Middle frontal gyrus (tissue), 1 donor: ENCODE measurements at regions not wholly inside any gene's neighbourhood (a gene's known extent, or its start where the extent isn't known, plus 50 kb on each side); places are given as distances from the start of the nearest gene placed in this dataset.

Experiments
- DNase-seq: peaks from one replicate; pipeline ENCODE4 v3.0.0-alpha.2; 2015; ENCODE audit warnings: low spot score; ENCODE audit errors: extremely low spot score

GRCh38 chr13:105266615-105267014, 1268.8 kb downstream of the EFNB2 start:
- no peak for DNase-seq

- no peak for DNase-seq
Observed at GRCh38 chr13:105262579-105262978, 1272.9 kb downstream of the EFNB2 start.

- DNase-seq: no peak
Observed at GRCh38 chr13:105259426-105259825, 1276.0 kb downstream of the EFNB2 start.

DNA sequence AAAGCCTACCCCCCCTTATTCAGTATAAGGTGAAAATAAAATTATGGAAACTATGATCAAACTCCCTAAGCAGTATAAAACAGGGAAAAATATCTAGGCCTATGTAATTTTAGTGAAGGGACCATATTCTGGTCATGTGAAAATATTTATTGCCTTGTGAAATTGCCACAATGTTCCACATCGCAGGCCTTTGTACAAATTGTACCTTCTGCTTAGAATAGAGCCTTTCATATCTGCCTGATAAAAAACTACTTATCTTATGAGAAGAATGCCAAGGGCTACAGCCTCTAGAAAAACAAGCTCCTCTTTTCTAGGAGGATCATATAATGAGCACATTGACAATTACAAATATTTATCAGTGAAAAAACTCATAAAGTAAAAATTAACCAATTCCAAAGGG, 1280.0 kb downstream of the EFNB2 start:
- DNase-seq: no peak

DNA sequence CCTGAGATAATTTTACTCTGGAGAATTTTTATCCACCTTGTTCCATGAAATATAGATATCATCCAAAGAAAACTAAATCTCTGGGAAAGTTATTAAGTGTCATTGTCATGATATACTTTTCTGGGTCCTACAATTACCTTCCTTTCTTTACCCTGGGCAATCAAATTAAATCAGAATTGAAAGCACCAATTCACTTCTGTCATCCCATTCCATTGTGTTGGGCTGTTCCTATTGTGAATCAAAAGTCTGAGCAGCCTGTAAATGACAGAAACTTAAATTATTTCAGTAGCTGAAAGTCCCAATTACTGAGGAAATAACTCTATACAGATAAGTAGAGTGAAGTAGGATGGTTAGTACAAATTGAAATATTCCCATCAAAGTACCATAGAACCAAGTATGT, 1284.2 kb downstream of the EFNB2 start:
- no peak for DNase-seq

DNA sequence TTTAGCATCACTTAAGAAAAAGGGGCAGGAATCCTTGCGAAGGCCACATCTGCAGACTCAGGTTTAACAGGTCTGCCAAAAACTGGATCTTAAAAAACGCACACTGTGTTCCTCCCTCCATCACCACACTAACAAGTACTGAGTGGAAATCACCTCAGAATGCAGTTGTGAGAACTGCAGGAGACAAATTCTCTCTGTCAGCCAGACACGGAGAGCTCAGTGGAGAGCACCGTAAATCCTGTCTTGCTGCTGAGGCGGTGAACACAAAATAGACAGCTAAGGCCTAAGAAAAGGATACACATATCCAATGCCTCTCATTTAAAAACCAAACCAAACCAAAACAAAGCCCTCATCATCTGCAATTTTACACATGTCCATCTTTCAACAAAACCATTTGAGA, 1287.6 kb downstream of the EFNB2 start:
- no peak for DNase-seq

DNA sequence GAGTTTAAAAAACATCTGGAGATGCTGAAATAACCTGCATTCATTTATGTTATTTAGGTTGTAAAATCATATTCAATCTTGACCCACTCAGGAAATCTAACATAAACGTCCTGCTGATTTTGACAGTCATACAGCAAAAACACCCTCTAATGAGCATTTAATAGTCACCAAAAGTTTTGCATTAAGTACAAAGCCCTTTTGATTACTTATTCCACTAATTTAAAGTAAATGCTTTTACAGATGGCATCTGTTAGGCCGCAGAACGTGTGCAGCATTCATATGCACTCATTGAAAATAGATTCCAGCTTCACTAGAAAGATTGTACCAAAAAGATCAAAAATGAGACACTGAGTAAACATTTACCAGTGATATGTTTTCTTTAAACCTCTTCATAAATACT, 1295.1 kb downstream of the EFNB2 start:
- DNase-seq: no peak

GRCh38 chr13:105232439-105232838, 1303.0 kb downstream of the EFNB2 start:
- DNase-seq: no peak

GRCh38 chr13:105232006-105232405, 1303.5 kb downstream of the EFNB2 start:
- no peak for DNase-seq

- no peak for DNase-seq
Observed at GRCh38 chr13:105231579-105231978, 1303.9 kb downstream of the EFNB2 start.

DNA sequence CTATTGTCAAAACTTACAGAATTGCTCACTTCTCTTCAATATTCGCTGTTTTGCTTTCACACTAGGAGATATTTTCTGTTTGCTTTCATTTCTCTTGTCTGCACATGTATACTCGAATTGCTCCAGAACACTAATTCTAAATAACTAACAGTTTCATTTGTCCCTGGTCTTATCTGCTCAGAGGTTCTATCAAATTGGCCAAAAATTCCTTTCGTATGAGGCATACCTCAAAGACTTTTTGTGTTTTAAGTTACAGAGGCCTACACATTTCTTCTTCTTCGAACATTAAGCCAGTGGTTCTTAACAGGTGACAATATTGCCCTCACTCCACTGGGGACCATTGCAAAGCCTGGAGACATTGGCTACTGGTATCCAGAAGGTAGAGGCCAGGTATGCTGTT, 1314.6 kb downstream of the EFNB2 start:
- no peak for DNase-seq

DNA sequence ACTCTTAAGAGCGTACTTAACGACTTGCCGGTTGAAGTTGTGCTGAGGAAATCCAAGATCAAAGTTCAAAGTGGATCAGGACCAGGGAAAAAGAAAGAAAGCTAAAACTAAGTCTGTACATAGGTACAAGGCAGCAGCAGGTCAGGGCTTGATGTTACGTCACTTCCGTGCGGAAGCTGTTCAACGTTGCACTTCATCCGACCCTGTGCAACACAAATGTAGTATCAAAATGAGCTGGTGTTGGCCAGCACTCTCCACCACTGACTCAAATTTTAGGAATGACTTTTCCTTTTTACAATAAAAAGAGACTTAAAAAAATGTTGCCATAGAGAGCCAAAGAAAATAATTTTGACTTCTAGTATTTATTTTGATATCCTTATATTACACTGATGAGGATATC, 1315.4 kb downstream of the EFNB2 start:
- DNase-seq: no peak

DNA sequence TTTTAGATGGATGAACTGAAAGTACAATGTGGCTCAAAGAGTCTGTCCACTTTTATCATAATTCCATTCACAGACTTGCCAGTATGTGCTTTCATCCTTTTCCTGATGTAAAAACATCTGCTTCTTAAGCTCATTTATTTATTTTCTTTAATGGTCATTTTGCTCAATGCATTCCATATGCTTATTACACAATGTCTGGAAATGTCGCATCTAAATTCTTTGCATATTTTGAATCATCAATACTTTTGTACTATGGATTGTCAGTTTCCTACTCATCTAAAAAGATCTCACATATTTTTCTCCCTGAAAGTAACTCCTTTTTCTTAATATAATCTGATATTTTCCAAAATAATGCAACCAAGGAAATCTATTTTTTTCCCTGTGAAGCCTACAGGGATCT, 1315.8 kb downstream of the EFNB2 start:
- DNase-seq: no peak

DNA sequence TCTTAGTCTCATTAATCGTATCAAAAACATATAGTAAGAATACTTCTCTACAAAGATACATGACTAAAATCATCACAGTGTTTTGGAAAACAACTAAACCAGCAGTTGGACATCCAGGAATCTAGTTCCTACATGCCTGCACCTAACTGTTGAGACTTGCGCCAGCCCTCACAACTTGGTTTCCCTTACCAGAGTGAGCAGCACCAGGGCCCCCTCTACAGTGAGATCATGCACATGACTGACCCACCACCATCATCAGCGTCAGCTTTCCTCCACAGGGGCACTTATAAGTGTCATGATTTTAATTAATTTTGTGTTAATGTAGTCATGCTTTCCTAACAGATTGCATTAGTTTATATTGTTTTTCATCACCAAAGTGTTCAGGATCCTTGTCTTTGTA, 1322.0 kb downstream of the EFNB2 start:
- no peak for DNase-seq

DNA sequence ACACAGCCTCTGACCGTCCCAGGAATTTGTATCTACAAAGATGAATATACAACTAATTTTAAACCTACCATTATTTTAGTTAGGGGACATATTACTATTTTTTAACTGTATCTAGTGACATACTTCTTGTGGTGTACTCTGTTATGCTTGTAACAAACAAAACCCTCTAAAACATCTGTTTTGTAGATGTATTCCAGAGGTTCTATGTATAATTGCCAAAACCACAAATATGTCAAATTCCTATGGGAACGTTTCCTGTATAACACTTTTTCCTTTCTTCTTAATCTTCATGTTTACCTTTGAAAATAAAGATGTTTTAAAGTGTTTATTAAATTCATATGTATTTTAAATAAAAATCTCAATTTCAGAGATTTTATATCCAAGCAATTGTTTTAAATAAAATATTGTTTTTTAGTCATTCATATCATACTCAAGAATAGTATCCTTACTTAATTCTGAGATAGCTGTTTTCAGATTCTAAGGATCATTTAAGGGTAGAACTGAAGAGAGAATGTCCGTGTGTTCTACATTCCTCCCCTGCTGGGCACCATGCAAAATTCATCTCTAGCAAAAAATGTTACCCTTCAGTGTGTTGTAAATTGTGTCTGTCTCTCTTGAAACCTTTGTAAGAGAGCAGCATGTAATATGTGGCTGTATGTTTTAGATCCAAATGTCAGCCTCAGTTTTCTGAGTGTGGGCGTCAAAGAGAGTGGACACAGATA, 1327.7 kb downstream of the EFNB2 start:
- no peak for DNase-seq

DNA sequence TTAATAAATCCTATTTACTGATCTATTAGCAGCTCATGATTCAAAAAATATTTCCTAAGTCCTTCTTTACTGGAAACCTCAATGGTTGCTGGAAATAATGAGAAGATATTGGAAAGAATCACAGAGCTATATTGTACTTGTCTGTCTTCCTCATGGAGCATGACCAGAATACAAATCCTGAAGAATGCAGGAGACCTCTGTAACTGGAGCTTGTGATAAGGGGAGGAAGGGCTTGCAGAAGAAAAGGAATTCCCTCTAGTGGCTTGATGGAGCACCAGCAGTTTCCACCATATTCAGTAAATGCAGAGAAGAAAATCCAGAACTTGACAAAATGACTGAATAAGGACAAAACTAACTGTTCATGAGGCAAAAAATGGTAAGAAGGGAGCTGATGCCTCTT, 1333.1 kb downstream of the EFNB2 start:
- no peak for DNase-seq

GRCh38 chr13:105201351-105201750, 1334.1 kb downstream of the EFNB2 start:
- DNase-seq: no peak

DNA sequence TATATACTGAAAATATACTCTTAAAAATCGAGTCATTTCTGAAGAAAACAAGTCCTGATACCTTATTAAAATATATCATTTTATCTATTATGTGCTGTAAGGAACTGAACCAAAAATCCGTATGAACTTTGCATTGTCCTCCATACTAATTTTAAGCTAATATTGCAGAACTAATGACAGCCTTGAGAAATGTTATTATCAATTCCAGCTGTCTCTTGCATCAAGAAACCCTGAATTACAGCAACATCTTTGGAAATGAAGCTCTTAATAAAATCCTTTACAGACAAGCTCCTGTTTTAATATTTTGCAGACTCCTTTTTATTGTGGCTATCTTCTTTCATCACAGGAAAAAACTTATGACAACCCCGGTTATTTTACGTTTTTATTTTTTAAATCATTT, 1335.3 kb downstream of the EFNB2 start:
- no peak for DNase-seq

GRCh38 chr13:105196052-105196451, 1339.4 kb downstream of the EFNB2 start:
- no peak for DNase-seq

- DNase-seq: no peak
Observed at GRCh38 chr13:105193026-105193425, 1342.4 kb downstream of the EFNB2 start.

DNA sequence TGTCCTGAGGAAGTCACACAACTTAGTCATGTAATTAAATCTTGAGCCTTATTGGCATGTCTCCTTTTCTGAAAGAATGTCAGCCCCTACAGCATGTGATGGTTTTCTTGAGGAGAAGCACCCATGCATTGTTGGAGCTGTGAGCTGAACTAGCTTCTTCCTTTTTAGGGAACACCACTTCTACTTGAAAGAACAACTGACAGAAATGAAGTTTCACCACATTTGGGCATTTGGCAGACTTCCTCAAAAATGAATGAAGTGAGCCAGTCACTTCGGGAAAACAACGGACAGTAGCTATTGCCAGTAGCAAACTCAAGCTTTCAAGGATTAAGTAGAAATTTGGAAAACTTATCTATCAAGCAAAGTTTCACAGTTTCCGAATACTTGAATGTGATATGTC, 1351.3 kb downstream of the EFNB2 start:
- no peak for DNase-seq

GRCh38 chr13:105177265-105177900, 1358.1 kb downstream of the EFNB2 start:
- no peak for DNase-seq

DNA sequence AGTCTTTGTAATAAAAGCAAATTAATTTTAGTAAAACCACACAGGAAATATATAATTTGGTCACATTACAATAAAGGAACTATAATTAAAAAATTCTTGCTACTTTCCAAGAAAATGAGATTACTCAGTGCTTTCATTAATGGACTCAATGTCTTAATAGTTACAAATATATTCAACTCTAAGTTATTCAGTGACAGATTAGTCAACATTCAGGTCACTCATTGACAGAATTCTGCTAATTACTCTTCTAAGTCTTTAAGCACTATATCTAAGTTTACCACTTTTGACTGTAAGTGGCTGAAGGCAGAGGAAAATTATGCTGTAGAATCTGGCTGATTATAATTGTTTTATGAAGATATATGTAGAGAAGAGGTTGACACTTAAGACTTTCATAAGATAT, 1365.0 kb downstream of the EFNB2 start:
- DNase-seq: no peak
